ENCODE measurements at regions not wholly inside any gene's neighbourhood (a gene's known extent, or its start where the extent isn't known, plus 50 kb on each side); places are given as distances from the start of the nearest gene placed in this dataset.
"Not testable (repeated sequence)": the region's sequence is repeated elsewhere in the genome, so short reads cannot be mapped to it uniquely, and the experiment has no call there.

DNA sequence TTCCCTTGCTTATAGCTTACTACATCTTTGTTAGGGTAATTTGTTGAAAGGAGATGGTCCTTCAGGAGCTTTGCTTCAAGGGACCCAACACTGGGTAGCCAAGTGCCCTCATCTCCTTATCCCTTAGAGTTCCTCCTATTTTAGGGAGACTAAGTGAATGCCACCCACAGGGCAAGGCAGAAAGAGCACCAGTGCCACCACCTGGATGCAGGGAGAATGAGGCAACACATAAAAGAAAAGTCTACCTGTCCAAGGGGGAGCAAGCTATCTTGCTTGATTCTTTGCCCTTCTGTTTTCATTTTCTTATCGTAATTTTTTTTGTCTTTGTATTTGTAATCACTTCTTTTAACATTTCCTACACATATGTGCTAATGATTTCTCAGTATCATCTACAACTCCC is 205.5 kb downstream of the NPR3 start (continued):
- TF ChIP-seq ELK1 (IDR thresholded peaks at IDR 0.05; ENCODE audit: low read depth, low read length) (no peak), USF2 (IDR thresholded peaks at IDR 0.05) (no peak), HDAC2 (IDR thresholded peaks at IDR 0.05) (no peak), BHLHE40 (IDR thresholded peaks at IDR 0.05; ENCODE audit: low read depth, low read length) (no peak), ZNF302 (CRISPR knock-in tag; IDR thresholded peaks at IDR 0.05) (no peak), CHD4 (IDR thresholded peaks at IDR 0.05; ENCODE audit: borderline replicate concordance) (no peak), GATA3 (IDR thresholded peaks at IDR 0.05; ENCODE audit: borderline replicate concordance) (no peak), JUNB (IDR thresholded peaks at IDR 0.05) (no peak)

DNA sequence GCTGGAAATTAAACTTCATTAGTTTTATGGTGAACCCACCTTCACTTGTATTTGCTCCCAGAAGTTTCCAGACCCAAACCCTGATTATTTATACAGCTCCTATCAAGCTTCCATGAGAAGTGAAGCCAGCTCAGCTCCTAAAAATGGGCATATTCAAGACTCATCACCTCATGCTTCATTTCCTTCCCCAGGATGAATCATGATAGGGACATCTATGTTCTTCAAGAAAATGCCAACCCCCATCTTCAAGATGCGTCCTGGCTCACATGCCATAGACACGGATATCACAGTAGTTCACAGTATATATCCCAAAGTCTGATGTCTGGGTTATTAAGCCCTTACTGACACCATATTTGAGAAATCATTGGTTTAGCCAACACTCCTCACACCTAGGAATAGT is 217.6 kb downstream of the NPR3 start:
- H3K27ac ChIP-seq, result no peak overlapping the region
- FAIRE-seq, result no peak
- H3K9me3 ChIP-seq, result no peaks in the 10 kb centered on the region
- ATAC-seq, result no peak
- WGBS (ENCODE audit: missing lambda C conversion rate), result 75% methylated on average over 2 of the region's 2 CpGs
- no peak overlapping the region for H3K4me2 ChIP-seq
- H3K4me3 ChIP-seq, result no peak overlapping the region
- DNase-seq (ENCODE audit: low read depth in 1 of 2, low spot score in 1 of 2), result no peak
- TF ChIP-seq USF2 (IDR thresholded peaks at IDR 0.05) (no peak), ZC3H11A (IDR thresholded peaks at IDR 0.05) (no peak), EP300 (IDR thresholded peaks at IDR 0.05) (no peak), EHMT2 (IDR thresholded peaks at IDR 0.05; ENCODE audit: low read depth) (no peak), FOXS1 (CRISPR knock-in tag; IDR thresholded peaks at IDR 0.05) (no peak), MAZ (IDR thresholded peaks at IDR 0.05; ENCODE audit: borderline replicate concordance, low read depth, low read length) (no peak), POLR2A (IDR thresholded peaks at IDR 0.05; ENCODE audit: low read length) (no peak), ELK1 (IDR thresholded peaks at IDR 0.05; ENCODE audit: low read depth, low read length) (no peak)
- TF ChIP-seq, protein P1, sequence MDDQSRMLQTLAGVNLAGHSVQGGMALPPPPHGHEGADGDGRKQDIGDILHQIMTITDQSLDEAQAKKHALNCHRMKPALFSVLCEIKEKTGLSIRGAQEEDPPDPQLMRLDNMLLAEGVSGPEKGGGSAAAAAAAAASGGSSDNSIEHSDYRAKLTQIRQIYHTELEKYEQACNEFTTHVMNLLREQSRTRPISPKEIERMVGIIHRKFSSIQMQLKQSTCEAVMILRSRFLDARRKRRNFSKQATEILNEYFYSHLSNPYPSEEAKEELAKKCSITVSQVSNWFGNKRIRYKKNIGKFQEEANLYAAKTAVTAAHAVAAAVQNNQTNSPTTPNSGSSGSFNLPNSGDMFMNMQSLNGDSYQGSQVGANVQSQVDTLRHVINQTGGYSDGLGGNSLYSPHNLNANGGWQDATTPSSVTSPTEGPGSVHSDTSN (IDR thresholded peaks at IDR 0.05), result no peak
- TF ChIP-seq, protein P2, sequence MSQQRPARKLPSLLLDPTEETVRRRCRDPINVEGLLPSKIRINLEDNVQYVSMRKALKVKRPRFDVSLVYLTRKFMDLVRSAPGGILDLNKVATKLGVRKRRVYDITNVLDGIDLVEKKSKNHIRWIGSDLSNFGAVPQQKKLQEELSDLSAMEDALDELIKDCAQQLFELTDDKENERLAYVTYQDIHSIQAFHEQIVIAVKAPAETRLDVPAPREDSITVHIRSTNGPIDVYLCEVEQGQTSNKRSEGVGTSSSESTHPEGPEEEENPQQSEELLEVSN (IDR thresholded peaks at IDR 0.05; ENCODE audit: borderline replicate concordance, low read depth), result no peak
- H3K4me1 ChIP-seq, result no peaks in the 10 kb centered on the region
- CTCF ChIA-PET, result interaction anchor here (1.8 to 2.2 kb wide), 2 partner anchors 12 to 252 kb away, joined by 5 read pairs; no protein-coding TSS in a partner anchor
- POLR2A ChIA-PET, result no interaction called here

DNA sequence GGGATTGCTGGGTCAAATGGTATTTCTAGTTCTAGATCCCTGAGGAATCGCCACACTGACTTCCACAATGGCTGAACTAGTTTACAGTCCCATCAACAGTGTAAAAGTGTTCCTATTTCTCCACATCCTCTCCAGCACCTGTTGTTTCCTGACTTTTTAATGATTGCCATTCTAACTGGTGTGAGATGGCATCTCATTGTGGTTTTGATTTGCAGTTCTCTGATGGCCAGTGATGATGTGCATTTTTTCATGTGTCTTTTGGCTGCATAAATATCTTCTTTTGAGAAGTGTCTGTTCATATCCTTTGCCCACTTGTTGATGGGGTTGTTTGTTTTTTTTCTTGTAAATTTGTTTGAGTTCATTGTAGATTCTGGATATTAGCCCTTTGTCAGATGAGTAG is 220.3 kb downstream of the NPR3 start:
- CTCF ChIA-PET; ATAC-seq; H3K4me3 ChIP-seq; H3K4me1 ChIP-seq; POLR2A ChIA-PET; H3K4me2 ChIP-seq; FAIRE-seq; DNase-seq (ENCODE audit: low read depth in 1 of 2, low spot score in 1 of 2); H3K9me3 ChIP-seq; H3K27ac ChIP-seq: not testable (repeated sequence)
- 60% methylated on average over 1 of the region's 1 CpG for WGBS (ENCODE audit: missing lambda C conversion rate)

All from A549 (cell line).